GM21515 (cell line): ENCODE measurements at regions not wholly inside any gene's neighbourhood (a gene's known extent, or its start where the extent isn't known, plus 50 kb on each side); places are given as distances from the start of the nearest gene placed in this dataset.

ENCODE experiments used
- ATAC-seq: cut with Tn5 transposase; IDR thresholded peaks from one replicate; pipeline ENCODE4 v1.9.1; 2021; ENCODE audit not compliant: unreplicated experiment

GRCh38 chr14:48925184-48925583 lies 661.0 kb downstream of the RPS29 start:
- ATAC-seq, result no peak

- ATAC-seq, result no peak
Observed at GRCh38 chr14:48914921-48915320, 671.3 kb downstream of the RPS29 start.

GRCh38 chr14:48914382-48914781 lies 671.8 kb downstream of the RPS29 start:
- ATAC-seq, result no peak

GRCh38 chr14:48900565-48900964 lies 685.6 kb downstream of the RPS29 start:
- ATAC-seq, result no peak

GRCh38 chr14:48890333-48890732 lies 695.8 kb downstream of the RPS29 start:
- ATAC-seq, result no peak

- ATAC-seq, result no peak
Observed at GRCh38 chr14:48876806-48877340, 709.3 kb downstream of the RPS29 start.

- no peak for ATAC-seq
Observed at GRCh38 chr14:48874711-48875110, 711.5 kb downstream of the RPS29 start.

- no peak for ATAC-seq
Observed at GRCh38 chr14:48857366-48857765, 728.8 kb downstream of the RPS29 start.

GRCh38 chr14:48853159-48853558 lies 733.0 kb downstream of the RPS29 start:
- no peak for ATAC-seq

- ATAC-seq, result no peak
Observed at GRCh38 chr14:48849741-48850322, 736.3 kb downstream of the RPS29 start.

- no peak for ATAC-seq
Observed at GRCh38 chr14:48842785-48843184, 743.4 kb downstream of the RPS29 start.

GRCh38 chr14:48826058-48826457 lies 760.1 kb downstream of the RPS29 start:
- no peak for ATAC-seq

GRCh38 chr14:48814562-48814961 lies 771.6 kb downstream of the RPS29 start:
- ATAC-seq, result no peak

- no peak for ATAC-seq
Observed at GRCh38 chr14:48805315-48805714, 780.9 kb downstream of the RPS29 start.

GRCh38 chr14:48792376-48793024 lies 793.7 kb downstream of the RPS29 start:
- no peak for ATAC-seq

GRCh38 chr14:48788771-48789170 lies 797.4 kb downstream of the RPS29 start:
- ATAC-seq, result no peak

GRCh38 chr14:48786498-48786897 lies 799.7 kb downstream of the RPS29 start:
- ATAC-seq, result no peak

GRCh38 chr14:48771717-48772116 lies 814.5 kb downstream of the RPS29 start:
- ATAC-seq, result no peak

- ATAC-seq, result no peak
Observed at GRCh38 chr14:48751293-48751692, 834.9 kb downstream of the RPS29 start.

GRCh38 chr14:48748151-48748675 lies 838.0 kb downstream of the RPS29 start:
- no peak for ATAC-seq

GRCh38 chr14:48747561-48748089 lies 838.6 kb downstream of the RPS29 start:
- no peak for ATAC-seq

- no peak for ATAC-seq
Observed at GRCh38 chr14:48744202-48744601, 842.0 kb downstream of the RPS29 start.
